Nephron (organoid): ENCODE measurements at regions not wholly inside any gene's neighbourhood (a gene's known extent, or its start where the extent isn't known, plus 50 kb on each side); places are given as distances from the start of the nearest gene placed in this dataset.

Source experiments
- H3K27ac Mint-ChIP-seq, 3 experiments: 2 replicates each; pipeline ENCODE4 v1.8.0; 2020; ENCODE audit warnings: mixed read lengths in 3 of 3, mild to moderate bottlenecking in 2 of 3, moderate library complexity in 1 of 3
- H3K27me3 Mint-ChIP-seq: 2 replicates; pipeline ENCODE4 v1.8.0; 2021; ENCODE audit warnings: low read depth, mild to moderate bottlenecking, moderate library complexity, mixed read lengths
- H3K36me3 Mint-ChIP-seq: 2 replicates; pipeline ENCODE4 v1.8.0; 2020; ENCODE audit warnings: low read depth, mixed read lengths
- H3K4me1 Mint-ChIP-seq: 2 replicates; pipeline ENCODE4 v1.8.0; 2020; ENCODE audit warnings: mixed read lengths
- H3K4me3 Mint-ChIP-seq, 3 experiments: 2 replicates each; pipeline ENCODE4 v1.8.0; 2020; ENCODE audit warnings: mild to moderate bottlenecking in 3 of 3, mixed read lengths in 3 of 3, moderate library complexity in 2 of 3
- H3K9me3 Mint-ChIP-seq: 2 replicates; pipeline ENCODE4 v1.8.0; 2020; ENCODE audit warnings: mixed read lengths
- TF ChIP-seq, protein P1 (sequence below), 3 experiments: fragments of 200-600 bp; sonication (generic); IDR thresholded peaks; one replicate each; pipeline ENCODE4 v1.5.0; 2021; ENCODE audit warnings: antibody characterized with exemption in 3 of 3; ENCODE audit not compliant: unreplicated experiment in 3 of 3

DNA sequence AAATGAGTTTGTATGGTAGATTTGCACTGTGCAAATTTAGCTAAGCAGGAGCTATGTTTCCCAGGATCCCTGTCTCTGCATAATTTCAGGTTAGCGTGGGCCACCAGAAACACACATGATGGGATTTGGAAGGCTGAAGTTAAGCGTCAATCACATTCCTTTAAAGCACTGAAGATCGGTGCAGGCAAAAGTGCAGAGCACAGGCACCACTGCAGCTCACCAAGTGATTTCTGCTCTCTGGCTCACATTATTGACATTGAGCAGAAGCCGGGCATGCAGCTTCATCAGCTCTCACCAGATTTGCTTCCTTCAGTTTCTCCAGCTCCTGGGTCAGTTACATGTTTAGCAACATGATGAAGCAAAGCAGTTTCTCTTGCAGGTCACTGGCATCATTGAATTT is 256.4 kb upstream of the TGFBR2 start:
- Mint-ChIP-seq H3K27ac (no peak overlapping the region), H3K4me3 (no peak overlapping the region), H3K4me1 (peaks cover 11% of the 10 kb centered on the region), H3K9me3 (no peaks in the 10 kb centered on the region), H3K36me3 (no peaks in the 10 kb centered on the region), H3K27me3 (no peaks in the 10 kb centered on the region)
- TF ChIP-seq, protein P1, sequence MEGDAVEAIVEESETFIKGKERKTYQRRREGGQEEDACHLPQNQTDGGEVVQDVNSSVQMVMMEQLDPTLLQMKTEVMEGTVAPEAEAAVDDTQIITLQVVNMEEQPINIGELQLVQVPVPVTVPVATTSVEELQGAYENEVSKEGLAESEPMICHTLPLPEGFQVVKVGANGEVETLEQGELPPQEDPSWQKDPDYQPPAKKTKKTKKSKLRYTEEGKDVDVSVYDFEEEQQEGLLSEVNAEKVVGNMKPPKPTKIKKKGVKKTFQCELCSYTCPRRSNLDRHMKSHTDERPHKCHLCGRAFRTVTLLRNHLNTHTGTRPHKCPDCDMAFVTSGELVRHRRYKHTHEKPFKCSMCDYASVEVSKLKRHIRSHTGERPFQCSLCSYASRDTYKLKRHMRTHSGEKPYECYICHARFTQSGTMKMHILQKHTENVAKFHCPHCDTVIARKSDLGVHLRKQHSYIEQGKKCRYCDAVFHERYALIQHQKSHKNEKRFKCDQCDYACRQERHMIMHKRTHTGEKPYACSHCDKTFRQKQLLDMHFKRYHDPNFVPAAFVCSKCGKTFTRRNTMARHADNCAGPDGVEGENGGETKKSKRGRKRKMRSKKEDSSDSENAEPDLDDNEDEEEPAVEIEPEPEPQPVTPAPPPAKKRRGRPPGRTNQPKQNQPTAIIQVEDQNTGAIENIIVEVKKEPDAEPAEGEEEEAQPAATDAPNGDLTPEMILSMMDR (IDR thresholded peaks at IDR 0.05; ENCODE audit: unreplicated experiment in 3 of 3), result no peak

DNA sequence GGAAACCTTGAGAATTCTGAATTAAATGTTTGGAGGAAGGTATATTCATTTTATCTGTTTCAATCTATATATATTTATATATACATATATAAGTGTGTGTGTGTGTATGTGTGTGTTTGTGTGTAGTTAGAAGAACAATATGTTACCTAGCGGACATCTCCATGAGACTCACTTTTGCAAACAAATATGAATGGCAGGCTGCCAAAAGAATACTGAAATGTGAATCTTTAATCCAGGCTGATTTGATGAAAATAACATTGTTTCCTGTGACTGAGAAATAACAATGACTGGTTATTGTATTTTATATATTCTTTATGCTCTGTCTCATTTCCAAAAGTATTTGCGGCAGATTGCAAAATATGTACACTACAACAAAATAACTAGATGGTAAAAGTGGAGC is 255.5 kb upstream of the TGFBR2 start:
- Mint-ChIP-seq H3K4me1 (peaks cover 20% of the 10 kb centered on the region), H3K4me3 (no peak overlapping the region), H3K9me3 (no peaks in the 10 kb centered on the region), H3K36me3 (no peaks in the 10 kb centered on the region), H3K27ac (no peak overlapping the region), H3K27me3 (no peaks in the 10 kb centered on the region)
- TF ChIP-seq, protein P1 (IDR thresholded peaks at IDR 0.05; ENCODE audit: unreplicated experiment in 3 of 3), result no peak

DNA sequence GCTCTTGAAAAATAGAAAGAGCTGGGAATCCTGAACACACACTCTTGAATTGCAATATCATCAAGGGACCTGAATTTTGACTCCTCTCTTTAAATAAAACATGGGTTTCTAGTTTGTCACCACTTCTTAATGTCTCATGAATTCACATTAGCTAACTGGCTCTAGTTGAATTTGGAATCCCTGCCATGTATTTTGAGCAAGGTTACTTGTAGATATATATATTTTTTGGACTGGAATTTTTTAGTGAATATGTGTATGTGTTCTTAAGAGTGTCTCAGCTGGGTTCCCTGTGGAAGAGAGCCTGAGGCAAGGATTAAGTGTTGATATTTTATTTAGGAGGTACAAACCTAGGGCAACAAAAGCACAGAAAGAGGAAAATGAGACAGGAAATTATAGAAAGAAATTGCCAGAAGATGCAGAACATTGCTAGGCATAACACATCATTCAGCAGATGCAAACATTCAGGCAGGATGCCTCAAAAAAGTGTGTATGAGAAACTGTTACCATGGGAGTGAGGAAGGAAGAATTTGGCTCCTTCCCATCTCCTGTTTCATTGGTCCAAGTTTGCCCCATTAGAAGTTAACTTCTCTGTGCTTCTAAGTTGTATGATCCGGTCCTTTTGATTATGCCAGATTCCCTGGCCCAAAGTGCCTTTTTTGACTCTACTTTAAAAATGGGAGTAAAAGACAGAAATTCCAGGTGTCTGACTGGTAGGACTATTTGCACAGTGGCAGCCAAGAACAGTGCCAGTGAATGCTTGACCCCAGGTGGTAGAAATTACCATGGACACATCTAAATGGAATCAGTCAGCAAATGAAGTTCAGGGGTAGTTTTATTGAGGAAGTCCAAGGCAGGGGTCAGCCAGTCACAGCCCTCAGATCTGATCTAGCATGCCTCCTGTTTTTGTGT is 253.7 kb upstream of the TGFBR2 start:
- TF ChIP-seq, protein P1 (IDR thresholded peaks at IDR 0.05; ENCODE audit: unreplicated experiment in 3 of 3), result no peak
- Mint-ChIP-seq H3K4me1 (peaks cover 20% of the 10 kb centered on the region), H3K36me3 (no peaks in the 10 kb centered on the region), H3K27ac (no peak overlapping the region), H3K27me3 (no peaks in the 10 kb centered on the region), H3K4me3 (no peak overlapping the region), H3K9me3 (no peaks in the 10 kb centered on the region)

DNA sequence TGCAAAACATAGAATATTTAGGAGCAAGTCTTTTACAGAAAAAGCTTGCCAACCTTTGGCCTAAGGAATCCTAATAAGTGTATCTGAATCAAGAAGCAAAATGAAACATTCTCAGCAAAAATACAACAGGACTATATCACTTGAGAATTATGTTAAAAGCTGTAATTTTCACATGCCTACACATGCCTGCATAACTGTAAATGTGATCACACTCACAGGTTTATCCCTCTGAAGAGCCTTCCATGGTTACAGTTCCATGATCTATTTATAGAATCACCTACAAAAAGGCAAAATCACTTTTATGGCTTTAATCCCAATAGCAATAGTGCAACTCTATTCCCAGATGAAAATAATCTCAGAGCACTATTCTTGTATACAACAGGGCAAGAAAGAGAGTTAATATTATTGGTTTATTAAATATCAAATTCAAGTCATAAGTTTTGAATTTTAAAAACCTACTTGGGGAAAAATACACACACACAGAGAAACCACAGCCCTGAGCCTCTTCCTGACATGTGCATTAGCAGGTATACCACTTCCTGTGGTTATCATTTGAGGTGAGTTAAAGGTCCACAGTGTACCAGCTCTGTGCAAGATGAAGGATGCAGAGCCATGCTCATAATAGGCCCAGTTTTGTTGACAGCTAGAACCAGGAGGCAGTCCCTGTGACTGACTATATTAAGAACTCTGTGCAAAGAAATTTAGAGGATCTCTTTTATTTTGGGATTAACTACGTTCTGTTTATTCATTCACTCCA is 252.5 kb upstream of the TGFBR2 start:
- Mint-ChIP-seq H3K9me3 (no peaks in the 10 kb centered on the region), H3K36me3 (no peaks in the 10 kb centered on the region), H3K4me1 (peaks cover 25% of the 10 kb centered on the region), H3K27me3 (no peaks in the 10 kb centered on the region), H3K4me3 (no peak overlapping the region), H3K27ac (no peak overlapping the region)
- TF ChIP-seq, protein P1 (IDR thresholded peaks at IDR 0.05; ENCODE audit: unreplicated experiment in 3 of 3), result no peak

DNA sequence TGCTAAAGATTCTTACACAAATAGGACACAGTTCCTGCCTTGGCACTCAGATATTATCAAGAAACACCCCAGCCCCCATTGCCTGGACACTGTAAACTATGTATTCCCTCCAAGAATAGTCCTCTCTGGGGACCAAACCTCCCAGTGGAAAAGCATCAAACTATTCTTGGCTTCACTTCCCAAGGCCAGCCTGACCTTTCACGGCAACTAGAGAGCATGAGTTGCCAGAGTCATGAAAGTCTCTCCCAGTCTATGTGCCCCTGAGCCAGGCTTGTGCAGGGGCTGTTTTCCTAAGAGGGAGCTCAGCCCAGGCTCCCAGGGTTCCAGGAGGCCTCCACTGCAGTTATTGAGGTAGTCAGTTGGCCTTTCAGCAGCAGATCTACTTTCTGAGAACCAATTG is 251.9 kb upstream of the TGFBR2 start:
- H3K36me3 Mint-ChIP-seq, result no peaks in the 10 kb centered on the region
- peak overlapping the region; percentile 17 to 59 (median 45) for H3K27ac Mint-ChIP-seq
- peaks cover 25% of the 10 kb centered on the region for H3K4me1 Mint-ChIP-seq
- TF ChIP-seq, protein P1 (IDR thresholded peaks at IDR 0.05; ENCODE audit: unreplicated experiment in 3 of 3), result no peak
- no peaks in the 10 kb centered on the region for H3K27me3 Mint-ChIP-seq
- no peak overlapping the region for H3K4me3 Mint-ChIP-seq
- H3K9me3 Mint-ChIP-seq, result no peaks in the 10 kb centered on the region
